Upper lobe of left lung (tissue), 4 donors: ENCODE measurements at regions not wholly inside any gene's neighbourhood (a gene's known extent, or its start where the extent isn't known, plus 50 kb on each side); places are given as distances from the start of the nearest gene placed in this dataset.

ENCODE experiments used
- EP300 ChIP-seq, 4 donors: sonication (generic); formaldehyde crosslinking; IDR thresholded peaks; one replicate each; pipeline ENCODE4 v1.5.1; 2017; ENCODE audit warnings: antibody characterized with exemption in 4 of 4, control low read depth in 2 of 4
- POLR2A ChIP-seq, 4 donors: fragments of 450-650 bp; IDR thresholded peaks; one replicate each; pipeline ENCODE4 v1.5.1; 2016 to 2017; ENCODE audit warnings: antibody characterized with exemption in 4 of 4, mild to moderate bottlenecking in 2 of 4
- POLR2AphosphoS5 ChIP-seq, 2 donors: sonication (generic); formaldehyde crosslinking; IDR thresholded peaks; one replicate each; pipeline ENCODE4 v1.5.1; 2017; ENCODE audit warnings: antibody characterized with exemption in 2 of 2
- TF ChIP-seq, protein P1 (sequence below), 6 experiments: fragments of 450-650 bp in 4 of 6; fragments of 200-600 bp in 2 of 6; sonication (generic) in 2 of 6; IDR thresholded peaks; one replicate each; pipeline ENCODE4 v1.5.1; 2016 to 2019; ENCODE audit warnings: antibody characterized with exemption in 6 of 6

DNA sequence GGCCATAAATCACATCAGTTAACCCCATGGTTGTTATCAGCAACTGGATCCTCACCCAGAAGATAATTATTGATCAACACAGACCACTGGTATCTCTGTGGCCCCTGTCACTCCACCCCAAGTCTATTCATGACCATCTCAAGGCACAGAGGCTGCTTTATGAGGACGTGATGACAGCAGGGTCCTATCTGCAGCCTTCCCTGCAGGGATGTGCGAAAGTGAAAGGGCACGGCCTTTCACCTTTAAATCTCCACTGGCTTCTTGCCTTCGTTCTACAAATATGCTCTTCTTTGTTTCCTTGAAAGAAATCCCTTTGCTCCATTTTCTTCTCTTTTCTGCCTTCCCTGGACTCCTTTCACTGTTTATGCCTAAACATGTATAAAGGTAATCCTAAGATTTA lies 170.6 kb upstream of the EDNRA start:
- TF ChIP-seq, protein P1, sequence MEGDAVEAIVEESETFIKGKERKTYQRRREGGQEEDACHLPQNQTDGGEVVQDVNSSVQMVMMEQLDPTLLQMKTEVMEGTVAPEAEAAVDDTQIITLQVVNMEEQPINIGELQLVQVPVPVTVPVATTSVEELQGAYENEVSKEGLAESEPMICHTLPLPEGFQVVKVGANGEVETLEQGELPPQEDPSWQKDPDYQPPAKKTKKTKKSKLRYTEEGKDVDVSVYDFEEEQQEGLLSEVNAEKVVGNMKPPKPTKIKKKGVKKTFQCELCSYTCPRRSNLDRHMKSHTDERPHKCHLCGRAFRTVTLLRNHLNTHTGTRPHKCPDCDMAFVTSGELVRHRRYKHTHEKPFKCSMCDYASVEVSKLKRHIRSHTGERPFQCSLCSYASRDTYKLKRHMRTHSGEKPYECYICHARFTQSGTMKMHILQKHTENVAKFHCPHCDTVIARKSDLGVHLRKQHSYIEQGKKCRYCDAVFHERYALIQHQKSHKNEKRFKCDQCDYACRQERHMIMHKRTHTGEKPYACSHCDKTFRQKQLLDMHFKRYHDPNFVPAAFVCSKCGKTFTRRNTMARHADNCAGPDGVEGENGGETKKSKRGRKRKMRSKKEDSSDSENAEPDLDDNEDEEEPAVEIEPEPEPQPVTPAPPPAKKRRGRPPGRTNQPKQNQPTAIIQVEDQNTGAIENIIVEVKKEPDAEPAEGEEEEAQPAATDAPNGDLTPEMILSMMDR (IDR thresholded peaks at IDR 0.05), result no peak
- TF ChIP-seq POLR2A (IDR thresholded peaks at IDR 0.05), result no peak
- no peak for TF ChIP-seq POLR2AphosphoS5 (IDR thresholded peaks at IDR 0.05)
- TF ChIP-seq EP300 (IDR thresholded peaks at IDR 0.05), result no peak
